ENCODE measurements at regions not wholly inside any gene's neighbourhood (a gene's known extent, or its start where the extent isn't known, plus 50 kb on each side); places are given as distances from the start of the nearest gene placed in this dataset.

DNA sequence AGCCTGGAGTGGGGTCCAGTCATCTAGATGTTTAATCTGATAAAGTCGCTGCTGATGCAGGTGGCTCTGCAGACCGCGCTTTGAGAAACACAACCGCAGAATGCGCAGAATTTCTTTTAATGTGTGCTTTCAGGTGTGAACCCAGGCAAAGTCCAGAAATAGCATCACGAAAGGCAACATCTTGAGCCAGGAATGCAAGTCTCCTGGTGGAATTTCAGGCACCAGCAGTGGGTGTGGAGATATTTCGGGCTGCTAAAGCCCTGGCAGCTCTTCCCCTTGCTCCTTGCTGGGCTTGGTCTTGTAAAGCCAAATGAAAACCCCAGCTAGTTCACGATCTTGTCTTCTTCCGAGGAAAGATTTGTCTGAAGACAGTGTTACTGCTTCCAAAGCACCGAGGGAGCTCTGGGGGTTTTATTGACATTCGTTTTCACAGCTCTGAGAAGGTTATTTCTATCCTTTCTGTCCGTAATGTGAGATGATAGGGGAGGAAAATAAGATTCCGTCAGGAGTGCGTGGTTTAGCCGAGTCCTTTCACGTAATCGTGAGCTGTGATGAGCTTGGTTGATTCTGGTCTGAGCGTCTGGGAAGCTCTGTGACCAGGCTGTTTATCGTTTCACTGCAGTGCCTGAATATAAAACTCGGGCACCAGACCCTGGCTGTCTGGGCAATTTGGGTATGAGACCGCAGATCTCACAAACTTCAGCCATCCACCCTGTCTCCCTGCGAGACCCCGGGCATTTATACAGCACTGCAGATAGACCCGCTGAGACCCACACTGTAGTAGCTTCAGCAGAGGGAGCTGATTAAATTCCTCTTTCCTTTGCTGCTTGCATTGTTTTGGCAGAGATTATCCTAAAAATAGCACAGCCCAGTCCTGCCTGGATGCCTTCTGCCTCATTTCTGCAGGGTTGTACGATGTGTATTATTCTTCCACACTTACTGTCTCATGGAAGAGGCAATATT, 67.0 kb upstream of the SLC25A26 start:
- no peak for TF ChIP-seq SUZ12 (IDR thresholded peaks at IDR 0.05; ENCODE audit: extremely low read depth, insufficient read depth, insufficient read length)
- no peak for TF ChIP-seq YY1 (IDR thresholded peaks at IDR 0.05; ENCODE audit: insufficient read depth, insufficient read length)
- TF ChIP-seq ZNF274 (IDR thresholded peaks at IDR 0.05; ENCODE audit: low read depth, low read length) = no peak

Measured in NT2/D1 (cell line).